Activated naive CD8-positive, alpha-beta T cell treated with anti-CD3 and anti-CD28 coated beads, Interleukin-2, amount 10 ng/mL, durations not matched to agents 7 days and 5 days (primary cell): ENCODE measurements at regions not wholly inside any gene's neighbourhood (a gene's known extent, or its start where the extent isn't known, plus 50 kb on each side); places are given as distances from the start of the nearest gene placed in this dataset.

ENCODE experiments used
- ATAC-seq: fragments of 150-1000 bp; cut with Tn5 transposase; one replicate; pipeline ENCODE4 v1.10.0; 2021; ENCODE audit warnings: low read depth, moderate library complexity
- POLR2A ChIA-PET: fragments of 350-600 bp; sonication (Branson Sonifier 250); formaldehyde crosslinking; loops from one replicate; lab custom pipeline; 2021; ENCODE audit warnings: antibody characterized with exemption; lab: Charles Lee
- DNase-seq: peaks from one replicate; pipeline ENCODE4 v3.0.0; 2021
- H3K27ac Mint-ChIP-seq: one replicate; pipeline ENCODE4 v1.8.0; 2022; ENCODE audit warnings: mild to moderate bottlenecking, mixed read lengths
- H3K27me3 Mint-ChIP-seq: one replicate; pipeline ENCODE4 v1.8.0; 2022; ENCODE audit warnings: mild to moderate bottlenecking, moderate library complexity, mixed read lengths
- H3K36me3 Mint-ChIP-seq: one replicate; pipeline ENCODE4 v1.8.0; 2021; ENCODE audit warnings: mild to moderate bottlenecking, mixed read lengths
- H3K4me1 Mint-ChIP-seq: one replicate; pipeline ENCODE4 v1.8.0; 2021; ENCODE audit warnings: mixed read lengths
- H3K4me3 Mint-ChIP-seq: one replicate; pipeline ENCODE4 v1.8.0; 2022; ENCODE audit warnings: mild to moderate bottlenecking, moderate library complexity, mixed read lengths
- H3K9me3 Mint-ChIP-seq: one replicate; pipeline ENCODE4 v1.8.0; 2021; ENCODE audit warnings: mixed read lengths

GRCh38 chr13:53240401-53241025 is 211.9 kb downstream of the OLFM4 start:
- no peak overlapping the region for H3K4me3 Mint-ChIP-seq
- H3K27me3 Mint-ChIP-seq: no peaks in the 10 kb centered on the region
- no peaks in the 10 kb centered on the region for H3K4me1 Mint-ChIP-seq
- no peaks in the 10 kb centered on the region for H3K9me3 Mint-ChIP-seq
- POLR2A ChIA-PET: no interaction called here
- no peaks in the 10 kb centered on the region for H3K36me3 Mint-ChIP-seq
- DNase-seq (no peak), ATAC-seq (no peak)
- H3K27ac Mint-ChIP-seq: no peak overlapping the region

- ATAC-seq: no peak
- Mint-ChIP-seq H3K27ac (no peak overlapping the region), H3K36me3 (no peaks in the 10 kb centered on the region)
Measured at GRCh38 chr13:53241891-53242348, 213.3 kb downstream of the OLFM4 start.

DNA sequence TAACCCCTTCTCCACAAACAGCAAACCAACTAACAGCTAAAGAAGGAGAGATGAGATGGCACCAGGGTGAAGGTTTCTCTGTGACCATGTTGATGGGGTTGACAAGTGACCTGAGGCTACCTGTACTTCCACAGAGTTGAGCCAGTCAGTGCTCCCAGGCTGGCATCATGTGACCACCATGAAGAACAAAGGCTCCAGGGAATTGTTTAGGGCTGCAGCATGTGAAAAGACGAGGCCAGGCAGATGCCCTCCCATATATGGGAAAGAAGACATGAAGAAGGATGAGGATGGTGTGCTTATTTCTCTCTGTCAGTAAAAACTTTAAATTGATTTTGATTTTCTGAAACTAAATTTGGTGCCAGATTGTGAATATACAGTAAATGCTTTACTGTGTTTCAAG is 220.6 kb downstream of the OLFM4 start:
- Mint-ChIP-seq H3K27me3 (no peaks in the 10 kb centered on the region), H3K4me1 (no peaks in the 10 kb centered on the region), H3K9me3 (no peaks in the 10 kb centered on the region), H3K36me3 (no peaks in the 10 kb centered on the region), H3K4me3 (no peak overlapping the region), H3K27ac (no peak overlapping the region)
- POLR2A ChIA-PET: no interaction called here
- DNase-seq (no peak), ATAC-seq (no peak)

More at GRCh38 chr13:53241891-53242348, 213.3 kb downstream of the OLFM4 start:
- H3K27me3 Mint-ChIP-seq: no peaks in the 10 kb centered on the region
- POLR2A ChIA-PET: no interaction called here
- no peak for DNase-seq
- H3K4me1 Mint-ChIP-seq: no peaks in the 10 kb centered on the region
- no peaks in the 10 kb centered on the region for H3K9me3 Mint-ChIP-seq
- no peak overlapping the region for H3K4me3 Mint-ChIP-seq

- no peaks in the 10 kb centered on the region for H3K4me1 Mint-ChIP-seq
- DNase-seq (no peak), ATAC-seq (peak; percentile 45)
- no peaks in the 10 kb centered on the region for H3K27me3 Mint-ChIP-seq
- no peaks in the 10 kb centered on the region for H3K36me3 Mint-ChIP-seq
- H3K27ac Mint-ChIP-seq: no peak overlapping the region
- POLR2A ChIA-PET: no interaction called here
- H3K9me3 Mint-ChIP-seq: no peaks in the 10 kb centered on the region
- H3K4me3 Mint-ChIP-seq: no peak overlapping the region
Measured at GRCh38 chr13:53250272-53250875, 221.8 kb downstream of the OLFM4 start.

DNA sequence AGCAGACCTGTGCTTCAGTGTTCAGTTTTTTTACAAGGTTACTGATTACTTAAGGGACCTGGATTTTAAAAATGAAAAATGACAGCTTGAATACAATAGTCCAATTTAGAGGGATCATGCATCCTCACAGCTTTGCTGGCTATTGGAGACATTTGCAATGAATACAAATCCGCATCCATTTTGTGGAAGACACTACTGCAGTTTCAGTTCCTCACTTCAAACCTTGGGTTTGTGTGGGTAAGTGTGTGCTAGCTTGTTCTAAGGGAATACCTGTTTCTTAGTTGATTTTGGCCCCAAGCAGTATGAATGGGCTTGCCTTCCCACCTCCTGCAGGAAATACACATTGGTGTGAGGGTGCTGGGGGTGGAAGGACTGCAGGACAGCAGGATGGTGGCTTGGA is 222.4 kb downstream of the OLFM4 start:
- H3K36me3 Mint-ChIP-seq: no peaks in the 10 kb centered on the region
- ATAC-seq: no peak
- H3K27ac Mint-ChIP-seq: no peak overlapping the region

DNA sequence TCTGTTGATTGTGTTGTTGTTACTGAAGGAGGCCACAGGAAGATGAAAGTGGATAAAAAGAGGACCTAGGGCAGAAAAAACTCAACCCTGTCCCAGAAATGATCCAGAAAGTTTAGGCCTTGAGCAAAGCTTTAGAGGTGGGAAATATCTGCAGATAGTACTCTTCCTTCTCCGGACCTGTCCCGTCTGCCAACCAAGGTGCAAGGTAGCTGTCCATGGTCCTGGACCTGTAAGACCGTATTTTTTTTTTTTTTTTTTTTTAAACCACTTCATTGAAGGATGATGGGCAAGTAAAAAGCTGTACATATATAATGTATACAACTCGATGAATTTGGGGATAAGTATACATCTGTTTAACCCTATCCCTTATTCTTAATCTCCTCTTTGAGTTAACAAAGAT is 225.9 kb downstream of the OLFM4 start:
- Mint-ChIP-seq H3K9me3 (no peaks in the 10 kb centered on the region), H3K36me3 (no peaks in the 10 kb centered on the region), H3K4me1 (no peaks in the 10 kb centered on the region), H3K4me3 (no peak overlapping the region), H3K27me3 (no peaks in the 10 kb centered on the region), H3K27ac (no peak overlapping the region)
- DNase-seq: no peak
- POLR2A ChIA-PET: no interaction called here
- ATAC-seq: no peak

More for the DNA sequence above, 222.4 kb downstream of the OLFM4 start:
- Mint-ChIP-seq H3K4me3 (no peak overlapping the region), H3K4me1 (no peaks in the 10 kb centered on the region), H3K9me3 (no peaks in the 10 kb centered on the region), H3K27me3 (no peaks in the 10 kb centered on the region)
- POLR2A ChIA-PET: no interaction called here
- no peak for DNase-seq

DNA sequence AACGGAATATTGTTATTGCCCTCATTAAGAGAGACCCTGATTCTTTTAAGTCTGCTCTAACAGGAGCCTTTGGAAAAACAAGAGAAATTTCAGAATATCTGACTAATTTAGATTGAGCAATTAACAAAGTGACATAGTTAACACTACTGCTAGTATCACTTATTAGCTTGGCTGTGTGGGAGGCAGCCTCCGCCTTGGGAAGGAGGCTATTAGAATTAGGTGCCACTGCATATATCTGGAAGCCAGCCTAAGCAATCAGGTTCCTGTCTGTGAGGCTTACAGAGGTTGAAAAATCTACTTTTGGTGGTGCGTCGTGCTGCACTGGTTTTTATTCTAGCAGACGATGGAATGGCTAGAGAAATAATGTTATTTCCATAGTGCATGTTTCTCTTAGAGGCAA is 227.2 kb downstream of the OLFM4 start:
- Mint-ChIP-seq H3K4me1 (no peaks in the 10 kb centered on the region), H3K4me3 (no peak overlapping the region), H3K9me3 (no peaks in the 10 kb centered on the region), H3K27me3 (no peaks in the 10 kb centered on the region), H3K36me3 (no peaks in the 10 kb centered on the region), H3K27ac (no peak overlapping the region)
- DNase-seq: no peak
- POLR2A ChIA-PET: no interaction called here
- ATAC-seq: no peak

DNA sequence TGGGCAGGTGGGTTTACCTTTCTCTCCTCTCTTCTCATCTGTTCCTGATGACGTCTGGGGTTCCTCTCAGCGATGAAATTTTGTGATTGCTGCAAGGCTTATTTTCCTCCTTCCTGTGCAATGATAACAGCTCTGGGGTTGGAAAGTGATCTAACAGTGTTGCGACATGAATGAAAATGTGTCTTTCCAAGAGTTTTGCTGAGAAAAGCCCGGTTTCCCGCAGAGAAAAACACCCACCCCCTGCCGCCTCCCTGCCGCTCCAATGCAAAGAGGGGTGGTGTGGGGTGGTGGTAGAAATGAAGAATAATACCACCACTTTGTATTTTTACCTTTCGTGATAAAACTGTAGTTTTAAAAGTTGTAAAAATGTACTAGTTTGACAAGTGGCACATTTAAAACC is 232.0 kb downstream of the OLFM4 start:
- POLR2A ChIA-PET: no interaction called here
- no peaks in the 10 kb centered on the region for H3K9me3 Mint-ChIP-seq
- DNase-seq (no peak), ATAC-seq (no peak)
- no peaks in the 10 kb centered on the region for H3K27me3 Mint-ChIP-seq
- no peaks in the 10 kb centered on the region for H3K4me1 Mint-ChIP-seq
- H3K27ac Mint-ChIP-seq: no peak overlapping the region
- H3K36me3 Mint-ChIP-seq: no peaks in the 10 kb centered on the region
- no peak overlapping the region for H3K4me3 Mint-ChIP-seq

DNA sequence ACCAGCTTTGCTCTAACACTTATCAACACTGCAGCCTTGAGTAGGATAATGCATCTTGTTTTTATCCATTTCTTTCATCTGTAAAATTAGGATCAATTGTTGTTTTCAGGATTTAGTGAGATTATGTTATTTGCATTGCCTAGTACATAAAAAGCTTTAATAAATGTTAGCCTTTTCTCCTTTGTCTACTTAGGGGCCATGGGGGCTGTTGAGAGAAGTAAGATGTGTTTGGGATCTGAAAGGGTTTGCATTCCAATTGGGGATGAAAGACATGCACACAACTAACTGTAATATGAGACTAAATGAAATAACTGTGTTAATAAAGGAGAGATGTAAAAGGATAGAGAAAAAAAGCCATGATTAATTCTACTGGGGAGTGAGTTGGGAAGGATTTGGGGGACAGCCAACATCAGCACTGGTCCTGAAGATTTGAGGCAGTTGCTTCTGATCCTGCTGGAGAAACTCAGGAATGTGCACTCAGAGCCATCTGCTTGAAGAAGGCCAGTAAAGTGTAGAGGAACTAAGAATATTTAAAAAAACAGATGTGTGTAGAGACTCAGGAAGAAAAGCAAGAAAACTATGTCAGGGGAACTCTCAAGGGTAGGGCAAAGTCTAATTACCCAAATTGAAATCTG is 236.3 kb downstream of the OLFM4 start:
- ATAC-seq (no peak), DNase-seq (no peak)
- Mint-ChIP-seq H3K27me3 (no peaks in the 10 kb centered on the region), H3K4me1 (no peaks in the 10 kb centered on the region), H3K36me3 (no peaks in the 10 kb centered on the region), H3K27ac (no peak overlapping the region), H3K4me3 (no peak overlapping the region), H3K9me3 (no peaks in the 10 kb centered on the region)
- POLR2A ChIA-PET: no interaction called here

DNA sequence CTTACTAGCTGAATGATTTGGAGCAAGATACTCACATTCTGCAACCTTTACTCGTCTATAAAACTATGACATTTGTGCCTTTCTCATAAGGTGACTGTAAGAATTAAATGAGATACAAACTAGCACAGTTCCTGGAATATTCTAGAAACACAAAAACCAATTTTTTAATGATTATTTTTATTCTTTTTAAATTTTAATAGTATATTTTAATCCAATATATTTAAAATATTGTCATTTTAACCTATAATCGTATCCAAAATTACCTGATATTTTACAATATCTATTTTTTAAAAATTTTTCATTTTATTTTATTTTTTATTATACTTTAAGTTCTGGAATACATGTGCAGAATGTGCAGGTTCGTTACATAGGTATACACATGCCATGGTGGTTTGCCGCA is 238.1 kb downstream of the OLFM4 start:
- H3K36me3 Mint-ChIP-seq: no peaks in the 10 kb centered on the region
- no peak overlapping the region for H3K27ac Mint-ChIP-seq
- no peak overlapping the region for H3K4me3 Mint-ChIP-seq
- H3K4me1 Mint-ChIP-seq: no peaks in the 10 kb centered on the region
- POLR2A ChIA-PET: no interaction called here
- H3K9me3 Mint-ChIP-seq: no peaks in the 10 kb centered on the region
- H3K27me3 Mint-ChIP-seq: no peaks in the 10 kb centered on the region
- DNase-seq: no peak
- ATAC-seq: no peak

GRCh38 chr13:53269634-53270033 is 241.0 kb downstream of the OLFM4 start:
- Mint-ChIP-seq H3K4me1 (no peaks in the 10 kb centered on the region), H3K4me3 (no peak overlapping the region), H3K27ac (no peak overlapping the region), H3K36me3 (no peaks in the 10 kb centered on the region), H3K9me3 (no peaks in the 10 kb centered on the region), H3K27me3 (no peaks in the 10 kb centered on the region)
- DNase-seq: no peak
- POLR2A ChIA-PET: no interaction called here
- ATAC-seq: no peak

DNA sequence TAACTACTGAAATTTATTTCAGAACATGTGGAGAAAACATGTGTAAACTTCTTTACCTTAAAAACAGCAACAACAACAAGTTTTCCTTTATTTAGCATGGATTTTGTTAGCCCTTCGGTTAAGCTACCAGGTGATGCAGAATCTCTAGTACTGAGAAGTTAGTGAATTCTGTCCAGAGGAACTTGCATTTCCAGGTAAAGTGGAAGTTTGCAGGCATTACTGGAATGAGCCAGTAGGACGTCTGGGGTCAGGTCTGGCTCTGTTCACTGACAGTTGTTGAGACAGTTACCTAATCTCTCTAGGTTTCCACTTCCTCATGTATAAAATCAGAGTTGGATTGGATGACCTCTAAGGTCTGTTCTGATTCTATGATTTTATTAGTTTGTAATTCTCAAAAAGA is 244.3 kb downstream of the OLFM4 start:
- POLR2A ChIA-PET: no interaction called here
- Mint-ChIP-seq H3K27me3 (no peaks in the 10 kb centered on the region), H3K4me1 (no peaks in the 10 kb centered on the region), H3K4me3 (no peak overlapping the region), H3K36me3 (no peaks in the 10 kb centered on the region), H3K27ac (no peak overlapping the region), H3K9me3 (no peaks in the 10 kb centered on the region)
- no peak for DNase-seq
- no peak for ATAC-seq

GRCh38 chr13:53276265-53276664 is 247.7 kb downstream of the OLFM4 start:
- POLR2A ChIA-PET: no interaction called here
- Mint-ChIP-seq H3K4me1 (no peaks in the 10 kb centered on the region), H3K4me3 (no peak overlapping the region), H3K27me3 (no peaks in the 10 kb centered on the region), H3K9me3 (no peaks in the 10 kb centered on the region), H3K27ac (no peak overlapping the region), H3K36me3 (no peaks in the 10 kb centered on the region)
- DNase-seq: no peak
- no peak for ATAC-seq

DNA sequence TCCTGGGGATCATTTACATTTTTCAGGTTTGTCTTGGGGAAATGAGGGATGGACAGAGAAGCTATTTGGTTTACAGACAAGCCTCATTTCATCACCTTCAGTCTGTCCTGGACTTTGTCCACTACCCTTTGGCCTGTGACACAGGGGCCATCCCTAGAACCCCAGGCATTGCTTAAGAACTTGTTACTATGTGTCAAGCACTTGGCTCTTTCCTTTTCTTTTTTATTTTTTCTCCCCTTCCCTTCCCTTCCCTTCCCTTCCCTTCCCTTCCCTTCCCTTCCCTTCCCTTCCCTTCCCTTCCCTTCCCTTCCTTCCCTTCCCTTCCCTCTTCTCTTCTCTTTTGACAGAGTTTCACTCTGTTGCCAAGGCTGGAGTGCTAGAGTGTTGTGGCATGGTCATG is 253.1 kb downstream of the OLFM4 start:
- Mint-ChIP-seq H3K27me3 (no peaks in the 10 kb centered on the region), H3K4me3 (no peak overlapping the region), H3K9me3 (no peaks in the 10 kb centered on the region), H3K4me1 (no peaks in the 10 kb centered on the region), H3K36me3 (no peaks in the 10 kb centered on the region), H3K27ac (no peak overlapping the region)
- ATAC-seq (no peak), DNase-seq (no peak)
- POLR2A ChIA-PET: no interaction called here
